NCI-H146 treated with DMSO at 0.1 percent for 48 hours (cell line): ENCODE measurements at regions not wholly inside any gene's neighbourhood (a gene's known extent, or its start where the extent isn't known, plus 50 kb on each side); places are given as distances from the start of the nearest gene placed in this dataset.

ENCODE experiments used
- DNase-seq: peaks from one replicate; lab custom pipeline; 2025; ENCODE audit not compliant: unreplicated experiment; lab: John Stamatoyannopoulos, UW

- DNase-seq: peak; percentile 100
Measured at GRCh38 chr18:69215161-69215560, 185.5 kb upstream of the DOK6 start.

- DNase-seq: peak; percentile 96
Measured at GRCh38 chr18:69216321-69216720, 184.4 kb upstream of the DOK6 start.

- peak; percentile 99 for DNase-seq
Measured at GRCh38 chr18:69217196-69218000, 183.3 kb upstream of the DOK6 start.

- no peak for DNase-seq
Measured at GRCh38 chr18:69220529-69220928, 180.2 kb upstream of the DOK6 start.

- no peak for DNase-seq
Measured at GRCh38 chr18:69222089-69222488, 178.6 kb upstream of the DOK6 start.

- no peak for DNase-seq
Measured at GRCh38 chr18:69226971-69227370, 173.7 kb upstream of the DOK6 start.

GRCh38 chr18:69230204-69230603 lies 170.5 kb upstream of the DOK6 start:
- peak; percentile 96 for DNase-seq

- no peak for DNase-seq
Measured at GRCh38 chr18:69233465-69234054, 167.1 kb upstream of the DOK6 start.

GRCh38 chr18:69239849-69240674 lies 160.6 kb upstream of the DOK6 start:
- DNase-seq: no peak

- peak; percentile 99 for DNase-seq
Measured at GRCh38 chr18:69246027-69246426, 154.7 kb upstream of the DOK6 start.

- DNase-seq: no peak
Measured at GRCh38 chr18:69250305-69251151, 150.2 kb upstream of the DOK6 start.

GRCh38 chr18:69257861-69258458 lies 142.7 kb upstream of the DOK6 start:
- no peak for DNase-seq

GRCh38 chr18:69259282-69259681 lies 141.4 kb upstream of the DOK6 start:
- no peak for DNase-seq

- DNase-seq: no peak
Measured at GRCh38 chr18:69261406-69261805, 139.3 kb upstream of the DOK6 start.

- no peak for DNase-seq
Measured at GRCh38 chr18:69265656-69266055, 135.0 kb upstream of the DOK6 start.

GRCh38 chr18:69267895-69268294 lies 132.8 kb upstream of the DOK6 start:
- no peak for DNase-seq

- DNase-seq: no peak
Measured at GRCh38 chr18:69282371-69282770, 118.3 kb upstream of the DOK6 start.

- no peak for DNase-seq
Measured at GRCh38 chr18:69291044-69291443, 109.6 kb upstream of the DOK6 start.

GRCh38 chr18:69291755-69292154 lies 108.9 kb upstream of the DOK6 start:
- DNase-seq: no peak

GRCh38 chr18:69300185-69300584 lies 100.5 kb upstream of the DOK6 start:
- DNase-seq: no peak

GRCh38 chr18:69308619-69309018 lies 92.1 kb upstream of the DOK6 start:
- no peak for DNase-seq
